HG03159 (cell line): ENCODE measurements at regions not wholly inside any gene's neighbourhood (a gene's known extent, or its start where the extent isn't known, plus 50 kb on each side); places are given as distances from the start of the nearest gene placed in this dataset.
"Not testable (repeated sequence)": the region's sequence is repeated elsewhere in the genome, so short reads cannot be mapped to it uniquely, and the experiment has no call there.

Source experiments
- ATAC-seq: cut with Tn5 transposase; IDR thresholded peaks from one replicate; pipeline ENCODE4 v1.9.1; 2021; ENCODE audit warnings: mild to moderate bottlenecking, moderate library complexity; ENCODE audit not compliant: unreplicated experiment

- no peak for ATAC-seq
Observed at GRCh38 chr4:173661001-173661400, 131.0 kb upstream of the HAND2 start.

GRCh38 chr4:173656898-173657297 is 126.9 kb upstream of the HAND2 start:
- no peak for ATAC-seq

- ATAC-seq = no peak
Observed at GRCh38 chr4:173652283-173652931, 122.4 kb upstream of the HAND2 start.

GRCh38 chr4:173651651-173652282 is 121.7 kb upstream of the HAND2 start:
- ATAC-seq = no peak

- ATAC-seq = no peak
Observed at GRCh38 chr4:173647902-173648301, 117.9 kb upstream of the HAND2 start.

- ATAC-seq = no peak
Observed at GRCh38 chr4:173642509-173642908, 112.5 kb upstream of the HAND2 start.

GRCh38 chr4:173635395-173635794 is 105.4 kb upstream of the HAND2 start:
- ATAC-seq = no peak

- no peak for ATAC-seq
Observed at GRCh38 chr4:173626277-173626676, 96.2 kb upstream of the HAND2 start.

GRCh38 chr4:173618648-173619047 is 88.6 kb upstream of the HAND2 start:
- not testable (repeated sequence) for ATAC-seq

GRCh38 chr4:173609158-173609557 is 79.1 kb upstream of the HAND2 start:
- no peak for ATAC-seq

- ATAC-seq = not testable (repeated sequence)
Observed at GRCh38 chr4:173608632-173609031, 78.6 kb upstream of the HAND2 start.

- no peak for ATAC-seq
Observed at GRCh38 chr4:173591760-173592159, 61.7 kb upstream of the HAND2 start.

GRCh38 chr4:173590697-173591096 is 60.7 kb upstream of the HAND2 start:
- ATAC-seq = no peak

GRCh38 chr4:173585876-173586572 is 56.0 kb upstream of the HAND2 start:
- no peak for ATAC-seq

- ATAC-seq = no peak
Observed at GRCh38 chr4:173584506-173584905, 54.5 kb upstream of the HAND2 start.
